Activated CD4-positive, alpha-beta T cell treated with anti-CD3 and anti-CD28 coated beads, Interleukin-2, Interleukin-6, amounts not matched to agents 100 ng/mL and 50 ng/mL, durations not matched to agents 16 hours and 8 hours (primary cell): ENCODE measurements at regions not wholly inside any gene's neighbourhood (a gene's known extent, or its start where the extent isn't known, plus 50 kb on each side); places are given as distances from the start of the nearest gene placed in this dataset.
A peak's percentile ranks its signal among the peaks of the same experiment; 100 is the strongest.
"Not testable (repeated sequence)": the region's sequence is repeated elsewhere in the genome, so short reads cannot be mapped to it uniquely, and the experiment has no call there.

Experiments
- DNase-seq: peaks from one replicate; pipeline ENCODE4 v3.0.0-alpha.2; 2020

- peak; percentile 20 for DNase-seq
Measured at GRCh38 chr5:56412601-56413379, 179.7 kb upstream of the ANKRD55 start.

GRCh38 chr5:56410696-56411095, 177.6 kb upstream of the ANKRD55 start:
- DNase-seq, result no peak

GRCh38 chr5:56409331-56410190, 176.4 kb upstream of the ANKRD55 start:
- DNase-seq, result no peak

GRCh38 chr5:56406838-56407237, 173.7 kb upstream of the ANKRD55 start:
- DNase-seq, result no peak

- DNase-seq, result no peak
Measured at GRCh38 chr5:56406221-56406620, 173.1 kb upstream of the ANKRD55 start.

GRCh38 chr5:56405116-56405908, 172.2 kb upstream of the ANKRD55 start:
- no peak for DNase-seq

- DNase-seq, result no peak
Measured at GRCh38 chr5:56402266-56403220, 169.4 kb upstream of the ANKRD55 start.

- not testable (repeated sequence) for DNase-seq
Measured at GRCh38 chr5:56397796-56398195, 164.7 kb upstream of the ANKRD55 start.

- DNase-seq, result no peak
Measured at GRCh38 chr5:56396634-56397033, 163.5 kb upstream of the ANKRD55 start.

GRCh38 chr5:56389261-56389660, 156.1 kb upstream of the ANKRD55 start:
- DNase-seq, result no peak

GRCh38 chr5:56388229-56388985, 155.3 kb upstream of the ANKRD55 start:
- no peak for DNase-seq

- no peak for DNase-seq
Measured at GRCh38 chr5:56386046-56386445, 152.9 kb upstream of the ANKRD55 start.

- no peak for DNase-seq
Measured at GRCh38 chr5:56384186-56384585, 151.1 kb upstream of the ANKRD55 start.

GRCh38 chr5:56383761-56384160, 150.6 kb upstream of the ANKRD55 start:
- DNase-seq, result no peak

GRCh38 chr5:56382896-56383295, 149.8 kb upstream of the ANKRD55 start:
- DNase-seq, result no peak

- DNase-seq, result no peak
Measured at GRCh38 chr5:56377573-56377972, 144.4 kb upstream of the ANKRD55 start.

GRCh38 chr5:56376128-56376527, 143.0 kb upstream of the ANKRD55 start:
- DNase-seq, result no peak

GRCh38 chr5:56375011-56375410, 141.9 kb upstream of the ANKRD55 start:
- no peak for DNase-seq

- DNase-seq, result not testable (repeated sequence)
Measured at GRCh38 chr5:56372491-56372890, 139.4 kb upstream of the ANKRD55 start.

GRCh38 chr5:56369361-56369811, 136.3 kb upstream of the ANKRD55 start:
- DNase-seq, result no peak

- no peak for DNase-seq
Measured at GRCh38 chr5:56367748-56368147, 134.6 kb upstream of the ANKRD55 start.
